Adrenal gland (tissue), 9 donors: ENCODE measurements at regions not wholly inside any gene's neighbourhood (a gene's known extent, or its start where the extent isn't known, plus 50 kb on each side); places are given as distances from the start of the nearest gene placed in this dataset.

Experiments
- DNase-seq, 7 donors: peaks; one replicate each; pipeline ENCODE4 v3.0.0-alpha.2; 2019 to 2020
- H3K27ac ChIP-seq, 5 donors: fragments of 200-600 bp; sonication (generic) in 4 of 5; 1 replicate in 3 of 5; 2 replicates in 2 of 5; pipeline versions ENCODE4 v1.5.1 to v1.8.0; 2016 to 2020; ENCODE audit warnings: mild to moderate bottlenecking in 1 of 5
- H3K27me3 ChIP-seq: fragments of 200-600 bp; 2 replicates; pipeline ENCODE4 v1.8.0; 2021
- H3K36me3 ChIP-seq, 2 donors: fragments of 200-600 bp; replicated peaks in 1 of 2; 1 replicate in 1 of 2; 2 replicates in 1 of 2; pipeline versions ENCODE4 v1.5.1 to v1.8.0; 2018 to 2022
- H3K4me1 ChIP-seq, 2 donors: fragments of 200-600 bp; replicated peaks in 1 of 2; 1 replicate in 1 of 2; 2 replicates in 1 of 2; pipeline versions ENCODE4 v1.5.1 to v1.8.0; 2018 to 2021
- H3K4me3 ChIP-seq, 4 donors: fragments of 200-600 bp; sonication (generic) in 3 of 4; one replicate each; pipeline ENCODE4 v1.5.1; 2016 to 2018
- H3K9me3 ChIP-seq, 3 donors: fragments of 200-600 bp; sonication (generic) in 1 of 3; replicated peaks in 1 of 3; 1 replicate in 2 of 3; 2 replicates in 1 of 3; pipeline versions ENCODE4 v1.5.1 to v1.8.0; 2016 to 2021
- CTCF ChIP-seq, 6 experiments: fragments of 450-650 bp in 4 of 6; fragments of 200-600 bp in 2 of 6; sonication (generic) in 1 of 6; IDR thresholded peaks; 1 replicate in 5 of 6; 2 replicates in 1 of 6; pipeline versions ENCODE4 v1.5.1 to v1.8.0; 2016 to 2021; ENCODE audit warnings: antibody characterized with exemption in 6 of 6, mild to moderate bottlenecking in 2 of 6, moderate library complexity in 1 of 6
- POLR2A ChIP-seq, 2 donors: fragments of 450-650 bp; IDR thresholded peaks; one replicate each; pipeline ENCODE4 v1.6.1; 2017; ENCODE audit warnings: antibody characterized with exemption in 2 of 2, mild to moderate bottlenecking in 2 of 2, moderate library complexity in 1 of 2
- WGBS, 4 donors: extraction: QIAGEN DNeasy Blood & Tissue Kit in 2 of 4; methylation state at CpG; one replicate each; pipeline versions ENCODE4 v1.1.5 to v1.1.7; 2013 to 2017; 5-methylcytosine and 5-hydroxymethylcytosine counted together
- intact Hi-C, 2 donors: fragments of 100-400 bp; cut with DNase I; formaldehyde crosslinking; loops; one replicate each; pipeline versions ENCODE4 v1.14.1 to v1.15.0; 2022 to 2023
- donor health status: healthy with polysubstance abuse.
- donor health status: Bipolar disorder and iron deficiency.
- donor health status: DM: yes; HTN: yes; CAD: no.
- donor health status: DM: no; HTN: no; CAD: no.
- donor health status: DM: no; HTN: no; CAD: no.

- H3K36me3 ChIP-seq = no peaks in the 10 kb centered on the region
- DNase-seq = no peak
- 77 to 84% (median 84%) methylated on average over 2 of the region's 2 CpGs for WGBS, 4 donors
- no peaks in the 10 kb centered on the region for H3K27me3 ChIP-seq
- no peaks in the 10 kb centered on the region for H3K4me1 ChIP-seq
- H3K4me3 ChIP-seq = no peak overlapping the region
- no peaks in the 10 kb centered on the region for H3K9me3 ChIP-seq
- intact Hi-C loops = no loop called here
- H3K27ac ChIP-seq = no peak overlapping the region
- TF ChIP-seq POLR2A (IDR thresholded peaks at IDR 0.05) (no peak), CTCF (IDR thresholded peaks at IDR 0.05) (no peak)
Observed at GRCh38 chr21:27261676-27262075, 294.8 kb upstream of the ADAMTS5 start.

- intact Hi-C loops = no loop called here
- TF ChIP-seq CTCF (IDR thresholded peaks at IDR 0.05) (no peak), POLR2A (IDR thresholded peaks at IDR 0.05) (no peak)
- WGBS, 4 donors = 78 to 95% (median 86%) methylated on average over 2 of the region's 2 CpGs
- Histone ChIP-seq H3K4me1 (no peaks in the 10 kb centered on the region), H3K9me3 (no peaks in the 10 kb centered on the region), H3K27ac (no peak overlapping the region), H3K36me3 (no peaks in the 10 kb centered on the region), H3K27me3 (no peaks in the 10 kb centered on the region), H3K4me3 (no peak overlapping the region)
- DNase-seq = no peak
Observed at GRCh38 chr21:27260728-27261127, 293.8 kb upstream of the ADAMTS5 start.

GRCh38 chr21:27258742-27259448 is 292.0 kb upstream of the ADAMTS5 start:
- no peak overlapping the region for H3K27ac ChIP-seq
- H3K9me3 ChIP-seq = no peaks in the 10 kb centered on the region
- intact Hi-C loops = no loop called here
- H3K27me3 ChIP-seq = no peaks in the 10 kb centered on the region
- H3K4me3 ChIP-seq = no peak overlapping the region
- no peak for TF ChIP-seq CTCF (IDR thresholded peaks at IDR 0.05)
- no peak for TF ChIP-seq POLR2A (IDR thresholded peaks at IDR 0.05)
- H3K36me3 ChIP-seq = no peaks in the 10 kb centered on the region
- DNase-seq = no peak
- 80 to 88% (median 83%) methylated on average over 10 of the region's 10 CpGs for WGBS, 4 donors
- no peaks in the 10 kb centered on the region for H3K4me1 ChIP-seq

GRCh38 chr21:27257908-27258556 is 291.1 kb upstream of the ADAMTS5 start:
- no peak overlapping the region for H3K27ac ChIP-seq
- no peak for TF ChIP-seq POLR2A (IDR thresholded peaks at IDR 0.05)
- no peak for TF ChIP-seq CTCF (IDR thresholded peaks at IDR 0.05)
- WGBS, 4 donors = 59 to 70% (median 61%) methylated on average over 3 of the region's 3 CpGs
- no peaks in the 10 kb centered on the region for H3K4me1 ChIP-seq
- no peaks in the 10 kb centered on the region for H3K9me3 ChIP-seq
- intact Hi-C loops = no loop called here
- no peak overlapping the region for H3K4me3 ChIP-seq
- no peaks in the 10 kb centered on the region for H3K36me3 ChIP-seq
- DNase-seq = no peak
- H3K27me3 ChIP-seq = no peaks in the 10 kb centered on the region
